T-helper 1 cell treated with Interleukin-12 subunit alpha and Interleukin-12 subunit beta and Interleukin-4 antibody, amounts not matched to agents 30 μg/mL and 1 μg/mL, for 36 hours (primary cell): ENCODE measurements at regions not wholly inside any gene's neighbourhood (a gene's known extent, or its start where the extent isn't known, plus 50 kb on each side); places are given as distances from the start of the nearest gene placed in this dataset.

Experiments used
- H3K27ac Mint-ChIP-seq: one replicate; pipeline ENCODE4 v1.8.0; 2021; ENCODE audit warnings: mild to moderate bottlenecking, mixed read lengths
- H3K27me3 Mint-ChIP-seq: one replicate; pipeline ENCODE4 v1.8.0; 2021; ENCODE audit warnings: low read depth, mixed read lengths
- H3K36me3 Mint-ChIP-seq: one replicate; pipeline ENCODE4 v1.8.0; 2021; ENCODE audit warnings: low read depth, mixed read lengths
- H3K4me1 Mint-ChIP-seq: one replicate; pipeline ENCODE4 v1.8.0; 2021; ENCODE audit warnings: low read depth, mixed read lengths
- H3K4me3 Mint-ChIP-seq: one replicate; pipeline ENCODE4 v1.8.0; 2021; ENCODE audit warnings: mild to moderate bottlenecking, moderate library complexity, mixed read lengths
- H3K9me3 Mint-ChIP-seq: one replicate; pipeline ENCODE4 v1.8.0; 2021; ENCODE audit warnings: mixed read lengths

- no peaks in the 10 kb centered on the region for H3K27me3 Mint-ChIP-seq
- no peaks in the 10 kb centered on the region for H3K9me3 Mint-ChIP-seq
- H3K36me3 Mint-ChIP-seq = no peaks in the 10 kb centered on the region
- no peak overlapping the region for H3K4me3 Mint-ChIP-seq
- H3K4me1 Mint-ChIP-seq = no peaks in the 10 kb centered on the region
- H3K27ac Mint-ChIP-seq = no peak overlapping the region
Measured at GRCh38 chr22:48750826-48751440, 1076.7 kb downstream of the BRD1 start.

- no peaks in the 10 kb centered on the region for H3K27me3 Mint-ChIP-seq
- H3K4me1 Mint-ChIP-seq = no peaks in the 10 kb centered on the region
- no peak overlapping the region for H3K4me3 Mint-ChIP-seq
- H3K9me3 Mint-ChIP-seq = no peaks in the 10 kb centered on the region
- no peak overlapping the region for H3K27ac Mint-ChIP-seq
- H3K36me3 Mint-ChIP-seq = no peaks in the 10 kb centered on the region
Measured at GRCh38 chr22:48750282-48750681, 1077.4 kb downstream of the BRD1 start.

- H3K4me1 Mint-ChIP-seq = no peaks in the 10 kb centered on the region
- no peak overlapping the region for H3K4me3 Mint-ChIP-seq
- H3K27ac Mint-ChIP-seq = no peak overlapping the region
- H3K36me3 Mint-ChIP-seq = no peaks in the 10 kb centered on the region
- H3K9me3 Mint-ChIP-seq = no peaks in the 10 kb centered on the region
- H3K27me3 Mint-ChIP-seq = no peaks in the 10 kb centered on the region
Measured at GRCh38 chr22:48749555-48750227, 1078.0 kb downstream of the BRD1 start.

- no peaks in the 10 kb centered on the region for H3K36me3 Mint-ChIP-seq
- no peak overlapping the region for H3K4me3 Mint-ChIP-seq
- H3K27ac Mint-ChIP-seq = no peak overlapping the region
- no peaks in the 10 kb centered on the region for H3K27me3 Mint-ChIP-seq
- H3K4me1 Mint-ChIP-seq = no peaks in the 10 kb centered on the region
- H3K9me3 Mint-ChIP-seq = no peaks in the 10 kb centered on the region
Measured at GRCh38 chr22:48748860-48749554, 1078.7 kb downstream of the BRD1 start.

- H3K27ac Mint-ChIP-seq = no peak overlapping the region
- no peaks in the 10 kb centered on the region for H3K27me3 Mint-ChIP-seq
- H3K9me3 Mint-ChIP-seq = no peaks in the 10 kb centered on the region
- no peaks in the 10 kb centered on the region for H3K4me1 Mint-ChIP-seq
- no peak overlapping the region for H3K4me3 Mint-ChIP-seq
- no peaks in the 10 kb centered on the region for H3K36me3 Mint-ChIP-seq
Measured at GRCh38 chr22:48748113-48748859, 1079.4 kb downstream of the BRD1 start.

- no peaks in the 10 kb centered on the region for H3K36me3 Mint-ChIP-seq
- no peak overlapping the region for H3K27ac Mint-ChIP-seq
- no peaks in the 10 kb centered on the region for H3K27me3 Mint-ChIP-seq
- no peak overlapping the region for H3K4me3 Mint-ChIP-seq
- no peaks in the 10 kb centered on the region for H3K4me1 Mint-ChIP-seq
- no peaks in the 10 kb centered on the region for H3K9me3 Mint-ChIP-seq
Measured at GRCh38 chr22:48746789-48747425, 1080.8 kb downstream of the BRD1 start.

GRCh38 chr22:48745842-48746788 is 1081.6 kb downstream of the BRD1 start:
- no peaks in the 10 kb centered on the region for H3K4me1 Mint-ChIP-seq
- no peaks in the 10 kb centered on the region for H3K27me3 Mint-ChIP-seq
- H3K27ac Mint-ChIP-seq = no peak overlapping the region
- H3K4me3 Mint-ChIP-seq = no peak overlapping the region
- H3K9me3 Mint-ChIP-seq = no peaks in the 10 kb centered on the region
- H3K36me3 Mint-ChIP-seq = no peaks in the 10 kb centered on the region

- no peak overlapping the region for H3K27ac Mint-ChIP-seq
- no peaks in the 10 kb centered on the region for H3K36me3 Mint-ChIP-seq
- no peak overlapping the region for H3K4me3 Mint-ChIP-seq
- H3K4me1 Mint-ChIP-seq = no peaks in the 10 kb centered on the region
- H3K27me3 Mint-ChIP-seq = no peaks in the 10 kb centered on the region
- no peaks in the 10 kb centered on the region for H3K9me3 Mint-ChIP-seq
Measured at GRCh38 chr22:48744967-48745841, 1082.5 kb downstream of the BRD1 start.

- no peaks in the 10 kb centered on the region for H3K9me3 Mint-ChIP-seq
- H3K4me3 Mint-ChIP-seq = no peak overlapping the region
- H3K27me3 Mint-ChIP-seq = no peaks in the 10 kb centered on the region
- H3K4me1 Mint-ChIP-seq = no peaks in the 10 kb centered on the region
- no peak overlapping the region for H3K27ac Mint-ChIP-seq
- no peaks in the 10 kb centered on the region for H3K36me3 Mint-ChIP-seq
Measured at GRCh38 chr22:48744283-48744641, 1083.4 kb downstream of the BRD1 start.

GRCh38 chr22:48743601-48744282 is 1083.9 kb downstream of the BRD1 start:
- Mint-ChIP-seq H3K9me3 (no peaks in the 10 kb centered on the region), H3K4me1 (no peaks in the 10 kb centered on the region), H3K27ac (no peak overlapping the region), H3K4me3 (no peak overlapping the region), H3K36me3 (no peaks in the 10 kb centered on the region), H3K27me3 (no peaks in the 10 kb centered on the region)

GRCh38 chr22:48742556-48743343 is 1084.9 kb downstream of the BRD1 start:
- Mint-ChIP-seq H3K4me3 (no peak overlapping the region), H3K27ac (no peak overlapping the region), H3K27me3 (no peaks in the 10 kb centered on the region), H3K4me1 (no peaks in the 10 kb centered on the region), H3K9me3 (no peaks in the 10 kb centered on the region), H3K36me3 (no peaks in the 10 kb centered on the region)

- H3K9me3 Mint-ChIP-seq = no peaks in the 10 kb centered on the region
- no peak overlapping the region for H3K4me3 Mint-ChIP-seq
- H3K27ac Mint-ChIP-seq = no peak overlapping the region
- no peaks in the 10 kb centered on the region for H3K4me1 Mint-ChIP-seq
- H3K36me3 Mint-ChIP-seq = no peaks in the 10 kb centered on the region
- no peaks in the 10 kb centered on the region for H3K27me3 Mint-ChIP-seq
Measured at GRCh38 chr22:48742191-48742555, 1085.5 kb downstream of the BRD1 start.
